GM23248 (cell line): ENCODE measurements at regions not wholly inside any gene's neighbourhood (a gene's known extent, or its start where the extent isn't known, plus 50 kb on each side); places are given as distances from the start of the nearest gene placed in this dataset.

Experiments used
- DNase-seq: peaks from one replicate; pipeline ENCODE4 v3.0.0-alpha.2; 2015
- H2AFZ ChIP-seq: fragments of 200-600 bp; sonication (generic); 2 replicates; pipeline ENCODE4 v1.6.1; 2016; ENCODE audit warnings: antibody characterized with exemption
- H3F3A ChIP-seq: fragments of 200-600 bp; sonication (generic); 2 replicates; pipeline ENCODE4 v1.6.1; 2016; ENCODE audit warnings: mild to moderate bottlenecking, antibody characterized with exemption, mixed run types; ENCODE audit not compliant: insufficient read depth
- H3K27ac ChIP-seq: fragments of 200-600 bp; sonication (generic); 2 replicates; pipeline ENCODE4 v1.5.1; 2016; ENCODE audit warnings: mild to moderate bottlenecking
- H3K27me3 ChIP-seq: fragments of 200-600 bp; sonication (generic); replicated peaks from 2 replicates; pipeline ENCODE4 v1.6.1; 2016; ENCODE audit warnings: mild to moderate bottlenecking; ENCODE audit not compliant: insufficient read depth
- H3K36me3 ChIP-seq: fragments of 200-600 bp; sonication (generic); 2 replicates; pipeline ENCODE4 v1.6.1; 2016; ENCODE audit warnings: low read depth, mild to moderate bottlenecking
- H3K4me1 ChIP-seq: fragments of 200-600 bp; sonication (generic); 2 replicates; pipeline ENCODE4 v1.6.1; 2016; ENCODE audit warnings: mild to moderate bottlenecking; ENCODE audit not compliant: insufficient read depth
- H3K4me2 ChIP-seq: fragments of 200-600 bp; sonication (generic); one replicate; pipeline ENCODE4 v1.6.1; 2016; ENCODE audit warnings: mild to moderate bottlenecking; ENCODE audit not compliant: unreplicated experiment
- H3K4me3 ChIP-seq: fragments of 200-600 bp; sonication (generic); 2 replicates; pipeline ENCODE4 v1.5.1; 2016; ENCODE audit warnings: mild to moderate bottlenecking
- H3K79me2 ChIP-seq: fragments of 200-600 bp; sonication (generic); 2 replicates; pipeline ENCODE4 v1.6.1; 2016; ENCODE audit warnings: mild to moderate bottlenecking; ENCODE audit not compliant: insufficient read depth
- H3K9ac ChIP-seq: fragments of 200-600 bp; sonication (generic); 2 replicates; pipeline ENCODE4 v1.6.1; 2016; ENCODE audit warnings: mild to moderate bottlenecking
- H3K9me2 ChIP-seq: fragments of 200-600 bp; sonication (generic); 2 replicates; pipeline ENCODE4 v1.6.1; 2016; ENCODE audit warnings: mixed run types, mild to moderate bottlenecking, moderate library complexity; ENCODE audit not compliant: insufficient read depth
- H3K9me3 ChIP-seq: fragments of 200-600 bp; sonication (generic); one replicate; pipeline ENCODE4 v1.6.1; 2017; ENCODE audit warnings: low read depth
- H4K20me1 ChIP-seq: fragments of 200-600 bp; sonication (generic); 2 replicates; pipeline ENCODE4 v1.6.0; 2016; ENCODE audit not compliant: insufficient read depth
- EZH2 ChIP-seq: fragments of 200-600 bp; sonication (generic); IDR thresholded peaks from 2 replicates; pipeline ENCODE4 v1.6.1; 2018; ENCODE audit warnings: antibody characterized with exemption, mild to moderate bottlenecking; ENCODE audit not compliant: insufficient read depth, poor library complexity, severe bottlenecking
- EZH2phosphoT487 ChIP-seq: fragments of 200-600 bp; sonication (generic); IDR thresholded peaks from 2 replicates; pipeline ENCODE4 v1.6.1; 2018; ENCODE audit warnings: antibody characterized with exemption, moderate library complexity, mild to moderate bottlenecking, low read depth; ENCODE audit not compliant: insufficient read depth
- WGBS, 2 experiments: methylation state at CpG; one replicate each; pipeline ENCODE4 v1.1.6; 2015 to 2017; ENCODE audit warnings: low lambda C conversion rate in 2 of 2, low coverage in 1 of 2; ENCODE audit errors: missing lambda C conversion rate in 2 of 2; 5-methylcytosine and 5-hydroxymethylcytosine counted together
- in situ Hi-C: fragments of 300-500 bp; cut with MboI; formaldehyde crosslinking; loops from 2 replicates; pipeline ENCODE4 v1.15.0; 2020

GRCh38 chr16:79965718-79966117 lies 365.2 kb upstream of the MAF start:
- in situ Hi-C loops = no loop called here
- H3K4me1 ChIP-seq = no peaks in the 10 kb centered on the region
- H3K9me2 ChIP-seq = no peaks in the 10 kb centered on the region
- H3K36me3 ChIP-seq = no peaks in the 10 kb centered on the region
- no peak overlapping the region for H2AFZ ChIP-seq
- no peak overlapping the region for H3K4me3 ChIP-seq
- no peak overlapping the region for H3K27ac ChIP-seq
- no peaks in the 10 kb centered on the region for H3K79me2 ChIP-seq
- no peak overlapping the region for H3K9ac ChIP-seq
- TF ChIP-seq EZH2 = no peak
- no peak for TF ChIP-seq EZH2phosphoT487
- no peaks in the 10 kb centered on the region for H4K20me1 ChIP-seq
- no peak for DNase-seq
- H3K4me2 ChIP-seq = no peak overlapping the region
- 19 to 26% methylated on average over 3 of the region's 3 CpGs for WGBS, 2 experiments
- no peaks in the 10 kb centered on the region for H3K27me3 ChIP-seq
- no peaks in the 10 kb centered on the region for H3F3A ChIP-seq
- H3K9me3 ChIP-seq = no peaks in the 10 kb centered on the region

GRCh38 chr16:79964104-79964503 lies 363.6 kb upstream of the MAF start:
- Histone ChIP-seq H3K36me3 (no peaks in the 10 kb centered on the region), H3K4me3 (no peak overlapping the region), H3K4me1 (no peaks in the 10 kb centered on the region), H3K9me3 (no peaks in the 10 kb centered on the region), H3K9ac (no peak overlapping the region), H3K27me3 (no peaks in the 10 kb centered on the region), H3K9me2 (no peaks in the 10 kb centered on the region), H3F3A (no peaks in the 10 kb centered on the region), H3K79me2 (no peaks in the 10 kb centered on the region), H3K27ac (no peak overlapping the region), H3K4me2 (no peak overlapping the region), H2AFZ (no peak overlapping the region), H4K20me1 (no peaks in the 10 kb centered on the region)
- in situ Hi-C loops = no loop called here
- 3 to 33% methylated on average over 1 of the region's 1 CpG for WGBS, 2 experiments
- TF ChIP-seq EZH2phosphoT487 = no peak
- TF ChIP-seq EZH2 = no peak
- DNase-seq = no peak

- no peak for DNase-seq
- no peaks in the 10 kb centered on the region for H3F3A ChIP-seq
- H3K4me2 ChIP-seq = no peak overlapping the region
- H4K20me1 ChIP-seq = no peaks in the 10 kb centered on the region
- no peak overlapping the region for H2AFZ ChIP-seq
- in situ Hi-C loops = no loop called here
- no peak overlapping the region for H3K27ac ChIP-seq
- no peaks in the 10 kb centered on the region for H3K27me3 ChIP-seq
- H3K9ac ChIP-seq = no peak overlapping the region
- H3K9me2 ChIP-seq = no peaks in the 10 kb centered on the region
- no peak for TF ChIP-seq EZH2phosphoT487
- TF ChIP-seq EZH2 = no peak
- H3K79me2 ChIP-seq = no peaks in the 10 kb centered on the region
- 23 to 34% methylated on average over 3 of the region's 3 CpGs for WGBS, 2 experiments
- H3K4me1 ChIP-seq = no peaks in the 10 kb centered on the region
- H3K9me3 ChIP-seq = no peaks in the 10 kb centered on the region
- H3K4me3 ChIP-seq = no peak overlapping the region
- H3K36me3 ChIP-seq = no peaks in the 10 kb centered on the region
Measured at GRCh38 chr16:79962962-79963361, 362.4 kb upstream of the MAF start.

GRCh38 chr16:79959226-79959625 lies 358.7 kb upstream of the MAF start:
- no peaks in the 10 kb centered on the region for H3K36me3 ChIP-seq
- no peaks in the 10 kb centered on the region for H3K9me2 ChIP-seq
- H2AFZ ChIP-seq = no peak overlapping the region
- no peaks in the 10 kb centered on the region for H3F3A ChIP-seq
- no peak overlapping the region for H3K9ac ChIP-seq
- no peak for DNase-seq
- H3K4me3 ChIP-seq = no peak overlapping the region
- no peaks in the 10 kb centered on the region for H3K79me2 ChIP-seq
- in situ Hi-C loops = no loop called here
- H3K4me2 ChIP-seq = no peak overlapping the region
- no peaks in the 10 kb centered on the region for H3K4me1 ChIP-seq
- H3K9me3 ChIP-seq = no peaks in the 10 kb centered on the region
- no peak overlapping the region for H3K27ac ChIP-seq
- no peak for TF ChIP-seq EZH2
- TF ChIP-seq EZH2phosphoT487 = no peak
- H3K27me3 ChIP-seq = no peaks in the 10 kb centered on the region
- no peaks in the 10 kb centered on the region for H4K20me1 ChIP-seq
- WGBS, 2 experiments = 29 to 32% methylated on average over 1 of the region's 1 CpG
